CD14-positive monocyte (primary cell): ENCODE measurements at regions not wholly inside any gene's neighbourhood (a gene's known extent, or its start where the extent isn't known, plus 50 kb on each side); places are given as distances from the start of the nearest gene placed in this dataset.

Source experiments
- DNase-seq, 3 donors: peaks; one replicate each; pipeline ENCODE4 v3.0.0-alpha.2; 2011 to 2022
- H2AFZ ChIP-seq: 2 replicates; pipeline ENCODE4 v1.6.0; 2012; ENCODE audit warnings: mild to moderate bottlenecking, low read depth, low read length, inconsistent platforms; ENCODE audit not compliant: insufficient read depth, poor library complexity, severe bottlenecking
- H3K27ac ChIP-seq, 2 donors: 1 replicate in 1 of 2; 2 replicates in 1 of 2; pipeline ENCODE4 v1.5.1; 2012 to 2013; ENCODE audit warnings: low read length in 2 of 2, control low read depth in 1 of 2, inconsistent platforms in 1 of 2, low read depth in 1 of 2, mild to moderate bottlenecking in 1 of 2
- H3K27me3 ChIP-seq, 2 donors: one replicate each; pipeline versions ENCODE4 v1.6.0 to v1.6.1; 2011 to 2013; ENCODE audit warnings: low read length in 2 of 2; ENCODE audit not compliant: control insufficient read depth in 2 of 2, insufficient read depth in 2 of 2
- H3K36me3 ChIP-seq, 2 donors: replicated peaks in 1 of 2; 1 replicate in 1 of 2; 2 replicates in 1 of 2; pipeline versions ENCODE4 v1.5.1 to v1.6.1; 2012 to 2013; ENCODE audit warnings: low read length in 2 of 2, control low read depth in 1 of 2, inconsistent platforms in 1 of 2, mild to moderate bottlenecking in 1 of 2; ENCODE audit not compliant: insufficient read depth in 2 of 2, control insufficient read depth in 1 of 2
- H3K4me1 ChIP-seq, 2 donors: 1 replicate in 1 of 2; 2 replicates in 1 of 2; pipeline versions ENCODE4 v1.5.1 to v1.6.1; 2012 to 2013; ENCODE audit warnings: low read length in 2 of 2, control low read depth in 1 of 2, inconsistent platforms in 1 of 2, mild to moderate bottlenecking in 1 of 2, moderate library complexity in 1 of 2; ENCODE audit not compliant: insufficient read depth in 2 of 2, control insufficient read depth in 1 of 2
- H3K4me2 ChIP-seq: replicated peaks from 2 replicates; pipeline ENCODE3; 2012; ENCODE audit warnings: low read length, moderate library complexity, mild to moderate bottlenecking; ENCODE audit not compliant: poor library complexity, severe bottlenecking; ENCODE audit errors: extremely low read depth
- H3K4me3 ChIP-seq, 3 experiments: fragments of 200-600 bp in 1 of 3; sonication (generic) in 1 of 3; replicated peaks in 1 of 3; 1 replicate in 2 of 3; 2 replicates in 1 of 3; pipeline ENCODE4 v1.5.1; 2011 to 2013; ENCODE audit warnings: low read length in 3 of 3, mild to moderate bottlenecking in 3 of 3, control low read depth in 2 of 3, low read depth in 2 of 3, inconsistent platforms in 1 of 3, moderate library complexity in 1 of 3
- H3K79me2 ChIP-seq: 2 replicates; pipeline ENCODE4 v1.6.0; 2012; ENCODE audit warnings: mild to moderate bottlenecking, control low read depth, inconsistent platforms, low read length, moderate library complexity; ENCODE audit not compliant: insufficient read depth
- H3K9ac ChIP-seq: 2 replicates; pipeline ENCODE4 v1.6.0; 2017; ENCODE audit warnings: low read length, mild to moderate bottlenecking; ENCODE audit not compliant: insufficient read depth, poor library complexity, severe bottlenecking
- H3K9me3 ChIP-seq, 2 donors: replicated peaks in 1 of 2; 1 replicate in 1 of 2; 2 replicates in 1 of 2; pipeline versions ENCODE4 v1.5.1 to v1.6.1; 2012 to 2013; ENCODE audit warnings: low read length in 2 of 2, control low read depth in 1 of 2; ENCODE audit not compliant: control insufficient read depth in 1 of 2, insufficient read depth in 1 of 2
- H4K20me1 ChIP-seq: 2 replicates; pipeline ENCODE4 v1.6.0; 2012; ENCODE audit warnings: mild to moderate bottlenecking, low read length, control low read depth, moderate library complexity; ENCODE audit not compliant: insufficient read depth
- H3K27ac Mint-ChIP-seq, 7 donors: one replicate each; pipeline ENCODE4 v1.8.0; 2020; ENCODE audit warnings: mild to moderate bottlenecking in 7 of 7, mixed read lengths in 7 of 7, moderate library complexity in 6 of 7, inconsistent platforms in 2 of 7
- H3K27me3 Mint-ChIP-seq, 3 donors: one replicate each; pipeline ENCODE4 v1.8.0; 2021 to 2022; ENCODE audit warnings: low read depth in 3 of 3, mild to moderate bottlenecking in 3 of 3, mixed read lengths in 3 of 3, moderate library complexity in 3 of 3, inconsistent platforms in 1 of 3
- H3K36me3 Mint-ChIP-seq, 2 donors: one replicate each; pipeline ENCODE4 v1.8.0; 2020; ENCODE audit warnings: mixed read lengths in 2 of 2, inconsistent platforms in 1 of 2, mild to moderate bottlenecking in 1 of 2
- H3K4me1 Mint-ChIP-seq: one replicate; pipeline ENCODE4 v1.8.0; 2020; ENCODE audit warnings: mild to moderate bottlenecking, mixed read lengths
- H3K4me3 Mint-ChIP-seq, 2 donors: one replicate each; pipeline ENCODE4 v1.8.0; 2020; ENCODE audit warnings: mild to moderate bottlenecking in 2 of 2, mixed read lengths in 2 of 2, moderate library complexity in 1 of 2
- H3K9me3 Mint-ChIP-seq, 7 donors: one replicate each; pipeline ENCODE4 v1.8.0; 2020 to 2022; ENCODE audit warnings: mixed read lengths in 7 of 7, mild to moderate bottlenecking in 6 of 7, moderate library complexity in 6 of 7, inconsistent platforms in 2 of 7
- CTCF ChIP-seq: fragments of 200-600 bp; IDR thresholded peaks from one replicate; pipeline ENCODE4 v1.8.0; 2022; ENCODE audit warnings: antibody characterized with exemption, mild to moderate bottlenecking
- WGBS: methylation state at CpG from one replicate; pipeline ENCODE4 v1.1.5; 2013; ENCODE audit warnings: missing lambda C conversion rate; ENCODE audit not compliant: insufficient coverage; 5-methylcytosine and 5-hydroxymethylcytosine counted together
- intact Hi-C, 2 donors: fragments of 100-400 bp; cut with micrococcal nuclease; formaldehyde crosslinking; loops; one replicate each; pipeline versions ENCODE4 v1.15.0 to v1.15.1; 2023

DNA sequence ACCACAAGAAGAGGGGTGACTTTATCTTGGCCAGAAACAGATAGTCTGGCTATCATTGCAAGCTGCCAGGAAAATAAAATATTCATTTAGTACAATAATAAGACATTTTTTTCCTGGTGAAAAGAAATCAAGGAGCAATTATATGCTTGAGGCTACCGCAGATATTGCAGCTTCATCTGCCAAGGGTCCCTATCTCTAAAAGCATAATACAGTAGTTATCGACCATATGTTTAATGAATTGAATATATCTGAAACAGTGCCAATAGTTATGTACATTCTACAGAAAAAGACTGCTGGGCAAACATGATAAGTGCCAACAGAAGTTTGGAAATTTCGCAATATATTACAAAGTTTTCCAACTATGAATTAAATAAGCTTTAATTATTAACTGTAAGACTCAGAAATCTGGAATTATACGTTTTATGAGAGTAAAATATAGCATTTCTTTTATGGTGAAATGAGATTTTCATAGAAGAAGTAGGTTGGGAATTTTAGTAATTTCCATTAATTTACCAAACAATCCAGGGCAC, 561.1 kb upstream of the ZP4 start:
- no peak overlapping the region for H3K27ac ChIP-seq
- H3K9me3 ChIP-seq: no peaks in the 10 kb centered on the region
- Mint-ChIP-seq H3K4me1 (no peaks in the 10 kb centered on the region), H3K4me3 (no peak overlapping the region), H3K27ac (no peak overlapping the region), H3K9me3 (peaks cover 0 to 4% (median 0%) of the 10 kb centered on the region in 7 donors), H3K27me3 (no peaks in the 10 kb centered on the region), H3K36me3 (no peaks in the 10 kb centered on the region)
- no peak overlapping the region for H2AFZ ChIP-seq
- intact Hi-C loops: no loop called here
- no peak overlapping the region for H3K4me2 ChIP-seq
- no peak for TF ChIP-seq CTCF
- H3K27me3 ChIP-seq: no peaks in the 10 kb centered on the region
- no peaks in the 10 kb centered on the region for H3K36me3 ChIP-seq
- WGBS: no CpG with 5 or more reads among the region's 4 CpGs
- no peaks in the 10 kb centered on the region for H3K4me1 ChIP-seq
- H3K9ac ChIP-seq: no peak overlapping the region
- H3K79me2 ChIP-seq: no peaks in the 10 kb centered on the region
- no peaks in the 10 kb centered on the region for H4K20me1 ChIP-seq
- no peak overlapping the region for H3K4me3 ChIP-seq
- DNase-seq: no peak

DNA sequence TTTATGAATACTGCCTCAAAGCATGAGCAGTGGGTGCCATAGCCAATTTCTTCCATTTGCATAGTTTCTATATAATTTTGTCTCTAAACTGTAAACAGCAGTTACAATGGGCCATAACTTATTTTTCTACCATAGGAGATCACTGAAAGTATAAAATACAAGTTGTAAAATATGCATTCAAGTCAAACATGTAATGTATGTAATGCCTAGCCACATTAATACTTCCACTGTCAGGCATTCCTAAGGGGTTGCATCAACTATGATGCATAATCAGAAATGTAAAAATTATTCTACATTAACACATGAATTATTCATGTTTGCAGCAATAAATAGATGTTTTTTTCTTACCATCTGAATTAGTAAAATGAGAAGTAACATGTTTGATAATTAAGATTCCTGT, 560.3 kb upstream of the ZP4 start:
- H3K4me3 Mint-ChIP-seq: no peak overlapping the region
- no peak overlapping the region for H3K27ac Mint-ChIP-seq
- H3K4me2 ChIP-seq: no peak overlapping the region
- intact Hi-C loops: no loop called here
- no peak for DNase-seq
- H3K36me3 Mint-ChIP-seq: no peaks in the 10 kb centered on the region
- no peaks in the 10 kb centered on the region for H3K4me1 ChIP-seq
- no peaks in the 10 kb centered on the region for H3K36me3 ChIP-seq
- peaks cover 0 to 4% (median 0%) of the 10 kb centered on the region in 7 donors for H3K9me3 Mint-ChIP-seq
- H3K27me3 ChIP-seq: no peaks in the 10 kb centered on the region
- no peaks in the 10 kb centered on the region for H3K9me3 ChIP-seq
- H3K4me3 ChIP-seq: no peak overlapping the region
- H3K27ac ChIP-seq: no peak overlapping the region
- no peak for TF ChIP-seq CTCF
- no peaks in the 10 kb centered on the region for H3K79me2 ChIP-seq
- H2AFZ ChIP-seq: no peak overlapping the region
- H3K27me3 Mint-ChIP-seq: no peaks in the 10 kb centered on the region
- H3K9ac ChIP-seq: no peak overlapping the region
- H4K20me1 ChIP-seq: no peaks in the 10 kb centered on the region
- H3K4me1 Mint-ChIP-seq: no peaks in the 10 kb centered on the region
